HAP-1 (cell line): ENCODE measurements at regions not wholly inside any gene's neighbourhood (a gene's known extent, or its start where the extent isn't known, plus 50 kb on each side); places are given as distances from the start of the nearest gene placed in this dataset.

ENCODE experiments used
- DNase-seq, 2 experiments: peaks; one replicate each; pipeline ENCODE4 v3.0.0-alpha.2; 2016 to 2020; ENCODE audit warnings: low spot score in 2 of 2
- H3K27me3 ChIP-seq: fragments of 250-450 bp; sonication (Bioruptor Pico); 2 replicates; pipeline ENCODE4 v1.5.1; 2020; ENCODE audit warnings: low read depth, mild to moderate bottlenecking, moderate library complexity
- H3K36me3 ChIP-seq: fragments of 250-450 bp; sonication (Bioruptor Pico); replicated peaks from 2 replicates; pipeline ENCODE4 v1.5.1; 2020; ENCODE audit warnings: mild to moderate bottlenecking
- H3K4me1 ChIP-seq: fragments of 250-450 bp; sonication (Bioruptor Pico); 2 replicates; pipeline ENCODE4 v1.5.1; 2020; ENCODE audit warnings: mild to moderate bottlenecking
- H3K4me3 ChIP-seq: fragments of 250-450 bp; sonication (Bioruptor Pico); 2 replicates; pipeline ENCODE4 v1.5.1; 2020; ENCODE audit warnings: mild to moderate bottlenecking, moderate library complexity
- H3K9me3 ChIP-seq: fragments of 250-450 bp; sonication (Bioruptor Pico); 2 replicates; pipeline ENCODE4 v1.5.1; 2020; ENCODE audit warnings: mild to moderate bottlenecking, moderate library complexity
- in situ Hi-C: fragments of 300-500 bp; cut with MboI; formaldehyde crosslinking; loops from 3 replicates; pipeline ENCODE4 v1.14.3; 2020; ENCODE audit warnings: low sequenced_read_pairs, inconsistent platforms, mixed read lengths

DNA sequence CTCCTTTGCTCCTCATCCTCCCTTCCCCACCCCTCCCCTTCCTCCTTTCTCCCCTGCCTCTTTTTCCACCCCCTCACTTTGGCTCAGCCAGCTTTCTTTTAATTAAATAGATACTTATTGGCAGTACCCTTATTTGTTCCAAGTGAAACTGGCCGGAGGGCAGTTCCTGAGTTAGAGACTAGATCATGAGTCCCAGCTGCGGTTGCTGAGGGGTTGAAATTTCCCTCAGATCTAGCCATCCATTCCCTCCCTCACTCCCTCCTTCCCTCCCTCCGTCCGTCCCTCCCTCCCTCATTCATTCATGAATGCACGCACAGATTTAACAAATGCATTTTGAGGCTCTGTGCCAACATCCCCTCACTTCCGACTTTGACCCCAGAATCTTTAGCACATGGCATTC is 519.2 kb upstream of the EEF2KMT start:
- Histone ChIP-seq H3K4me1 (no peaks in the 10 kb centered on the region), H3K4me3 (no peak overlapping the region), H3K36me3 (no peaks in the 10 kb centered on the region), H3K9me3 (no peaks in the 10 kb centered on the region), H3K27me3 (no peaks in the 10 kb centered on the region)
- no peak for DNase-seq
- in situ Hi-C loops = loop anchor here (25.0 kb wide), 1 partner anchor 380 kb away; no protein-coding TSS in a partner anchor

DNA sequence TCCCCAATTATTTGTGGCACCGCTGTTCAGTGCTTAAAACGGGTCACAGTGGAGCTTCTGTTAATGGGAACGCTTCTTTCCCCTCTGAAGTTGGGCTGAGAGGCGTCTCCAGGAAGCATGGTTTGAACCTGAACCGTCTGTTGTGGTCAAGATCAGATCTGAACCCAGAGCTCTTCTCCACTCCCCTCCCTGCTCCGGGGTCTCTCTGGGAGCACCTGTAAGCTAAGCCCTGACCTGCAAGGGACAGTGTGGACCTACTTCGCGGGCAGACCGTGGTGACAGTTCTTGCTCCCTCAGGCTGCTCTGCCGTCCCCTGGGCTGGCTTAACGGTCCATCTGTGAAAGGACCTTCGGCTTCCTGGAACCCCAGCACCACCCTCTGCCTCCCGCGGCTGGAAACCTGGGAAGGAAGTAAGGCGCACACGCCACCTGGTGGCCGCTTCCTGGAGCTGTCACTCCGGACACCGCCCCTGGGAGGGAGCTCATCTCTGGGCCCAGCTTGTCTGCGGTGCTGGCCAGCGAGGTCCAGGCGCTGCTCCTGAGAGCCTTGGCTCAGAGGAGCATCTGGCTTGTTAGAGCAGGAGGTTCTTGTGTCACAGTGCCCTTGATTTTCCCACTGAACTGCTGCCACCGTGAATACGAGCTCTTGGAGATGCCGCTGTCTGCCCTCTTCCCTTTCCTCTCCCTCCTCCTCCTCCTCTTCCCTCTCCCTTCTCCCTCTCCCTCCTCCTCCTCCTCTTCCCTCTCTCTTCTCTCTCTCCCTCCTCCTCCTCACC is 518.5 kb upstream of the EEF2KMT start:
- H3K27me3 ChIP-seq = no peaks in the 10 kb centered on the region
- peak; percentile 4 to 65 for DNase-seq
- no peaks in the 10 kb centered on the region for H3K9me3 ChIP-seq
- H3K4me1 ChIP-seq = no peaks in the 10 kb centered on the region
- in situ Hi-C loops = loop anchor here (25.0 kb wide), 1 partner anchor 379 kb away; no protein-coding TSS in a partner anchor
- no peaks in the 10 kb centered on the region for H3K36me3 ChIP-seq
- H3K4me3 ChIP-seq = no peak overlapping the region

DNA sequence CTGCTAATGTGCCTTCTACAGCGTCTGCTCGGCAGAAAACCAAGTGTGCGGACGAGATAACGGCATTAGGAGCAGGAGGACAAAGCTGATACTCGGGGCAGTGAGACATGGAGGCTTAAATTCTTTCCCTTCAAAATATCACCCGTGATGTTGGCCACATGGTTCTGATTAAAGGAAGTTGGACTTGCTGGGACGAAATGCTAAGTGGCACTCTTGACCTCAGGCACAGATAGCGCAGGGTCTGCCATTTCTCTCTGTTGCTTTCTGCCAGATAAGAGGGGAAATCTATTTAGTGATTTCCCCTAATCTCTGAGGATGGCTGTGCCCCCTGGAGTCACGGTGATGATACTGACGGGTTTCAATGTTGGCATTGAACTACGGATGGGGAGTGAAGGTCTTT is 509.6 kb upstream of the EEF2KMT start:
- in situ Hi-C loops = loop anchor here (25.0 kb wide), 1 partner anchor 370 kb away; no protein-coding TSS in a partner anchor
- no peak overlapping the region for H3K4me3 ChIP-seq
- H3K27me3 ChIP-seq = no peaks in the 10 kb centered on the region
- H3K36me3 ChIP-seq = no peaks in the 10 kb centered on the region
- no peaks in the 10 kb centered on the region for H3K9me3 ChIP-seq
- no peaks in the 10 kb centered on the region for H3K4me1 ChIP-seq
- no peak for DNase-seq

DNA sequence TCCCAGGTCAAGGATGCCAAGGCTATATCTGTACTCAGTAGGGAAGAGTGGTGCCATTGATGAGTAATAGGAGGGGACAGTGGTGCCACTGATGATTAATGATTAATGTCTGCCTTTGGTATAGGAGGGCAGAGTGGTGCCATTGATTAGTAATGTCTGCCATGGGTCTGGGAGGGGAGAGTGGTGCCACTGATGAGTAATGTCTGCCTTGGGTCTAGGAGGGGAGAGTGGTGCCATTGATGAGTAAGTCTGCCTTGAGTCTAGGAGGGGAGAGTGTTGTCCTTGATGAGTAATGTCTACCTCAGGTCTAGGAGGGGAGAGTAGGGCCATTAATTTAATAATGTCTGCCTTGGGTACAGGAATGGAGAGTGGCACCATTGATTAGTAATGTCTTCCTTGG is 507.8 kb upstream of the EEF2KMT start:
- in situ Hi-C loops = loop anchor here (25.0 kb wide), 1 partner anchor 368 kb away; no protein-coding TSS in a partner anchor
- H3K4me1 ChIP-seq = no peaks in the 10 kb centered on the region
- DNase-seq = no peak

DNA sequence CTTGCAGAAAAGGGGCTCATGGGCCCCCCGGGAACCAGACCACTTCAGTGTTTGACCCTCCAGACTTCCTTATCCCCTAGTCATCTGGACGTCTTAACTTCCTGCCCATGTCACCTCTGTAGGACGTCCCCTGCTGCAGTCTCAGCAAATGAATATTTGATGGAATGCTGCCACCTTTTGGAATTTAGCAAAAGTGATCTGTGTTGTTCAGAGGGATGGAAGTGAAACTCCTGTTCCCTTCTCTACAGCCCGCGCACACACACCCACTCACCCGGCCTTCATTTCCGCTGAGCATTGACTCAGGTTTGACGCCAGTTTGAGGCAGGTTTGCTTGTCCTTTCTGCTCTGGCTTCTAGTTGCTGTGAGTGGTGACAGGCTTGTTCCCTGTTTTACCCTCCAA is 507.2 kb upstream of the EEF2KMT start:
- H3K4me1 ChIP-seq = no peaks in the 10 kb centered on the region
- H3K27me3 ChIP-seq = no peaks in the 10 kb centered on the region
- in situ Hi-C loops = loop anchor here (25.0 kb wide), 1 partner anchor 367 kb away; no protein-coding TSS in a partner anchor
- no peaks in the 10 kb centered on the region for H3K36me3 ChIP-seq
- DNase-seq = no peak
- no peaks in the 10 kb centered on the region for H3K9me3 ChIP-seq
- H3K4me3 ChIP-seq = no peak overlapping the region

More for the DNA sequence above, 507.8 kb upstream of the EEF2KMT start:
- Histone ChIP-seq H3K36me3 (no peaks in the 10 kb centered on the region), H3K4me3 (no peak overlapping the region), H3K9me3 (no peaks in the 10 kb centered on the region), H3K27me3 (no peaks in the 10 kb centered on the region)

DNA sequence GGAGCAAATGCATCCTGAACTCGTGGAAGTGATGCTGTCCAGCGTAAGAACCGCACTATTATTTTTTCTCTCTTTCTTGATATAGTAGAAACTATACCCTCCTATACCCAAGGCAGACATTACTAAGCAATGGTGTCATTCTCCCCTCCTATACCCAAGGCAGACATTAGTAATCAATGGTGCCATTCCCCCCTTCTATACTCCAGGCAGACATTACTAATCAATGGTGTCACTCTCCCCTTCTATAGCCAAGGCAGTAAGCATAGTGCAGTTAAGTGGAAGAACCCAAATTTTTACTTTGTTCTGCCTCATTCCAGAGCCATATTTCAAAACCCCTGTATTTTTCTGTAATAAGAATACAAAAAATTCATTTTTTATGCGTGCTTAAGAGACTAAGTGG is 506.2 kb upstream of the EEF2KMT start:
- Histone ChIP-seq H3K4me3 (no peak overlapping the region), H3K4me1 (no peaks in the 10 kb centered on the region), H3K36me3 (no peaks in the 10 kb centered on the region), H3K9me3 (no peaks in the 10 kb centered on the region), H3K27me3 (no peaks in the 10 kb centered on the region)
- in situ Hi-C loops = loop anchor here (25.0 kb wide), 1 partner anchor 367 kb away; no protein-coding TSS in a partner anchor
- DNase-seq = no peak

DNA sequence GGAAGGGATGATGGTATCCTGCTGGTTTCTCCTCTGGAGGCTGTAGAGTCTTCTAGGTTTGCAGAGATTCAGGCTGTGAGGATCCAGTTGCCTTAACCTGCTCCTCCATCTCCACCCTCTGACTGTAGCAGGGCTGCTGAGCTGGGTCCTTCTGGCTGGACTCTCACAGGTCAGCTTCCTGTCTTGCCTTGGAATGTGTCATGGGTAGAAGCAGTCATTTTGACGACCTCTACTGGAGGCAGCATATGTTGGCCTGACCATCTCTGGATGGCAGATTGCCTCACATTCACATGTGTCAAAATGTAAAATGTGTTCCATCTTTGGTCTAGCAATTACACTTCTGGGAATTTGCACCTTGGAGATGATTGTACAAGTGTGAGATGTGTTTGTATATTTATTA is 504.4 kb upstream of the EEF2KMT start:
- in situ Hi-C loops = loop anchor here (25.0 kb wide), 1 partner anchor 365 kb away; no protein-coding TSS in a partner anchor

DNA sequence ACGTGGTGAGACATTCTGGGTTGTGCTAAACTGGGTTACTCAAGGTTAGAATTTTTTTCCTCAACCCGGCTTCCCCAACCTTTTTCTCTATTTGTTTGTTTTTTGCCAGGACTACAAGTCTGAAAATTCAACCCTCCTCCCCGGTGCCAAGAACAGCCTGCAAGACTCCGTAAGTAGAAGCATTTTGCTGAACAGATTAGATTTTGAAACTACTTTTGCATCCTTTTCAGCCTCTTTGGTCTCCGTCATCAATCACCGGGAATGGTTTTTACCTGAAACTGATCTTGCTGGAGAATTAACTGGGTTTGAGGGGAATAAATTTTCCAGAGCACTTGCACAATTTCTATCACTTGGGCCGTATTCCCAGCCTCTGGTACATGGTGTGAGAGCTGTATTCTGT is 501.2 kb upstream of the EEF2KMT start:
- Histone ChIP-seq H3K27me3 (no peaks in the 10 kb centered on the region), H3K4me3 (no peak overlapping the region), H3K36me3 (no peaks in the 10 kb centered on the region), H3K4me1 (no peaks in the 10 kb centered on the region), H3K9me3 (no peaks in the 10 kb centered on the region)
- in situ Hi-C loops = no loop called here
- no peak for DNase-seq

More for the DNA sequence above, 504.4 kb upstream of the EEF2KMT start:
- H3K27me3 ChIP-seq = no peaks in the 10 kb centered on the region
- no peaks in the 10 kb centered on the region for H3K4me1 ChIP-seq
- no peaks in the 10 kb centered on the region for H3K9me3 ChIP-seq
- DNase-seq = no peak
- H3K36me3 ChIP-seq = no peaks in the 10 kb centered on the region
- H3K4me3 ChIP-seq = no peak overlapping the region

DNA sequence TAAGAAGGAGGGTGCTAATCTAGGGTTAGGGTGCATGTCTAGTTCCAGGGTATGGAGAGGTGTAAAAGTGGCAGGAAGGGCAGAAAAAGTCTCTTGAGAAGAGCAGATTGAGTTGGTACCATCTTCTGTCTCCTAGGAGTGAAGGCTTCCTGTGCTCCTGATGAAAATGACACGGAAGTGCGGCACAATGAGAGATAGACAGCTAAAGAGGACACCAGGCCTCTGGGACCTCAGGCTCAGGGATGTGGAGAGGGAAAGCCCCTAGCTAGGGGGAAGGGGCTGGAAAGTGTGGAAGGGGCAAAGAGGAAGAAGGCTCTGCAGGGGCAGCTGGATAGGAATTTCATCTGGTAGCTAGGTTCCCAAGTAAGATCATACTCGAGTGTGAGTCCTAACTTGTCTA is 498.3 kb upstream of the EEF2KMT start:
- in situ Hi-C loops = no loop called here
- no peak overlapping the region for H3K4me3 ChIP-seq
- H3K27me3 ChIP-seq = no peaks in the 10 kb centered on the region
- no peaks in the 10 kb centered on the region for H3K36me3 ChIP-seq
- H3K9me3 ChIP-seq = no peaks in the 10 kb centered on the region
- no peak for DNase-seq
- H3K4me1 ChIP-seq = no peaks in the 10 kb centered on the region

DNA sequence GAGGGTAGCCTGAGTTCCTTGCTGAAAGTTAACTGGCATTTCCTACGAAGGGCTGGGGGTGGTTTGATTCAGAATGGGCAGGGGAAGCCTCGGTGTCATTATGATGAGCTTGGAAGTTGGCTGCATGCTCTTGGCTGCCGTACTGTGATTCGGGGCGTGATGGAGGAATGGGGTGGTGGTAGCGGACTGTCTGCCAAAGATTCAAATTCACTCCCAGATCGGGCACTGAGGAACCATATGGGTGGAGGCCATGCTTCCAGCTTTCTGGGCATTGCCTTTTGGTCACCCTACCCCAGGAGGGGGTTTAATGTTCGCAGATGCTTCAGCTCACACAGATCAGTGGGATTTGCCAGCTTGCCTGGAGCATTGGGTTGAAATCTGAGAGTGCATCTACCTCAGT is 492.8 kb upstream of the EEF2KMT start:
- no peaks in the 10 kb centered on the region for H3K27me3 ChIP-seq
- DNase-seq = no peak
- in situ Hi-C loops = no loop called here
- H3K9me3 ChIP-seq = no peaks in the 10 kb centered on the region
- H3K36me3 ChIP-seq = no peaks in the 10 kb centered on the region
- no peaks in the 10 kb centered on the region for H3K4me1 ChIP-seq
- H3K4me3 ChIP-seq = no peak overlapping the region

DNA sequence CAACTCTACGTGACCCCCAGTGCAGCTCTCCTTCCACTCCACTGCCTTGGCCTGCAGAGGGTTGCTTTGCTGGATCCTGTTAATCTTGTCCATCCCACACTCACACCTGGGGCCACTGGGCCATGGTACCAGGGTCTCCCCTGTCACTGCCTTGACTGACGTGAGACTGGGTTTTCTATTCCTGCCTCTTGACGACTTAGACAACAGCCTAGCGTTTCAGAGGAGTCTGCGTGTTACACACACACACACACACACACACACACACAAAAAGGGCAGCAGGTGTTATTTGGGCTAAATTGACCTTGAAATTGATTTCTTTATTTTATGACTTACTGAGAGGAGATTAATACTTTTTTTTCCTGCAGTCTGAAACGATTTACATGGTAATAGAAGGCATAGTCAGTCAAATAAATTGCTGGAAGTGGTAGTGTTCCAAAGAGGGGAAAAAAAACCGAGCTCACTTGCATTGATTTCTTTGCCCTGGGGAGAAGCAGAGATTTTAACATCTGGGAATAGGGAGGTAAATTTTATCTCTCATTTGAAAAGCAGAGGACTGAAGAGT is 492.3 kb upstream of the EEF2KMT start:
- H3K27me3 ChIP-seq = no peaks in the 10 kb centered on the region
- H3K4me3 ChIP-seq = no peak overlapping the region
- H3K9me3 ChIP-seq = no peaks in the 10 kb centered on the region
- H3K4me1 ChIP-seq = no peaks in the 10 kb centered on the region
- no peak for DNase-seq
- no peaks in the 10 kb centered on the region for H3K36me3 ChIP-seq
- in situ Hi-C loops = no loop called here

DNA sequence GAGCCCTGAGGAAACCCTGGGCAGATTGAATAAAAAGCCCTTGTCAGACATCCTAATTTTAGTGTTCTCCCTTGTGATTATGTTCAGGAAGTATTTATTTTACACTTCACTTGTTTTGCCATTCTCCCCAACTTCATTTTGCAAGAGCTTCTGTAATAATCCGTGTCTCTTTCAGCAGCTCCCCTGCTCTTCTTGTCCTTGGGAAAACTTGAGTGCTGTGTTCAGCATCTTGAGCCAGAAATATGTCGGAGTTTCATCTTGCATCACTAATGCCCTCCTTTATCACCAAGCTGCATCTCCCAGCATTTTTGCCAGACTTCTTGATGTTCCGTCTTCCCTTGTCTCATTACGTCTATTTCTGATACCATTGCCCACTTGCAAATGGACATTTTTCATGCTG is 486.5 kb upstream of the EEF2KMT start:
- DNase-seq = no peak
- no peaks in the 10 kb centered on the region for H3K36me3 ChIP-seq
- H3K27me3 ChIP-seq = no peaks in the 10 kb centered on the region
- no peak overlapping the region for H3K4me3 ChIP-seq
- in situ Hi-C loops = no loop called here
- no peaks in the 10 kb centered on the region for H3K9me3 ChIP-seq
- no peaks in the 10 kb centered on the region for H3K4me1 ChIP-seq

DNA sequence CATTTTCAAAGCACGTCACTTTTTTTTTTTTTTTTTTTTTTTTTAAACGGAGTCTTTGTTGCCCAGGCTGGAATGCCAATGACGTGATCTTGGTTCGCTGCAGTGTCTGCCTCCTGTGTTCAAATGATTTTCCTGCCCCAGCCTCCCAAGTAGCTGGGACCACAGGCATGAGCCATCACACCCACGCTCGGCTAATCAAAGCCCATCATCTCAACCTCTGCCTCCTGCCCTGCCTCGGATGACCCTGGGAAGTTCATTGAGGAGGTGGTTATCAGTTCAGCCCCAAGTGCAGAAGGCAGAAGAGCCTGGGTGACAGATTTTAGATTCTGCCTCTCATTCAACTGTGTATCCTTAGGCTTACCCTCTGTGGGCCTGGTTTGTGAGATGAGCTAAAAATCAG is 484.9 kb upstream of the EEF2KMT start:
- Histone ChIP-seq H3K27me3 (no peaks in the 10 kb centered on the region), H3K9me3 (no peaks in the 10 kb centered on the region), H3K4me1 (no peaks in the 10 kb centered on the region), H3K4me3 (no peak overlapping the region), H3K36me3 (no peaks in the 10 kb centered on the region)
- no peak for DNase-seq
- in situ Hi-C loops = no loop called here

DNA sequence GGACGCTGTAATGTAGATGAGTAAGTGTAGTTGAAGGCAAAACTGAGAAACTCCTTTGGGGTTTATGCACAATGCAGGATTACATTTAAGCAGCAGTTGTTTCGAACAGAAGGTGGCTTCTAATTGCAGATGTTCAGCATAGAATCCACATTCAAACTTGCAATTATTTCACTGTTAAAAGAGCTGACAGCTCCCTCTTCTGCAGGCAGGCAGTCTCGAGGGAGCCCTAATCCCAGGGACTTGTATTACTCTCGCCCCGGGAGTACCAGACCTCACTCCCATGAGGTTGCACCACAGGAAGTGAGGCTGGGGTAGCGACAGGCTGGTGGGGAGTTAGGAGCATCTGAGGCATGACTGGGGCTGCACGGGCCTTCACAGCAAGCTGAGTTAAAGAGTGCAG is 484.3 kb upstream of the EEF2KMT start:
- H3K4me1 ChIP-seq = no peaks in the 10 kb centered on the region
- in situ Hi-C loops = no loop called here
- H3K9me3 ChIP-seq = no peaks in the 10 kb centered on the region
- DNase-seq = no peak
- H3K36me3 ChIP-seq = no peaks in the 10 kb centered on the region
- no peaks in the 10 kb centered on the region for H3K27me3 ChIP-seq
- H3K4me3 ChIP-seq = no peak overlapping the region
